ENCODE measurements at regions not wholly inside any gene's neighbourhood (a gene's known extent, or its start where the extent isn't known, plus 50 kb on each side); places are given as distances from the start of the nearest gene placed in this dataset.

GRCh38 chr6:14398953-14399352 lies 281.4 kb downstream of the CD83 start:
- no peak overlapping the region for H3K27ac Mint-ChIP-seq (ENCODE audit: unreplicated experiment)
- intact Hi-C loops (cut with micrococcal nuclease; ENCODE audit: unreplicated experiment), result no loop called here
- H3K4me1 Mint-ChIP-seq (ENCODE audit: low read depth, unreplicated experiment), result no peaks in the 10 kb centered on the region
- no peaks in the 10 kb centered on the region for H3K36me3 Mint-ChIP-seq (ENCODE audit: insufficient read depth, unreplicated experiment)
- DNase-seq, result no peak
- CTCF ChIA-PET, result no interaction called here
- TF ChIP-seq CTCF (IDR thresholded peaks at IDR 0.05; ENCODE audit: unreplicated experiment), result no peak
- H3K27me3 Mint-ChIP-seq (ENCODE audit: unreplicated experiment), result no peaks in the 10 kb centered on the region
- H3K4me3 Mint-ChIP-seq (ENCODE audit: low read depth, unreplicated experiment), result no peak overlapping the region
- peaks cover 2% of the 10 kb centered on the region for H3K9me3 Mint-ChIP-seq (ENCODE audit: low read depth, unreplicated experiment)
- no TSS peak for BruUV-seq (replicated peaks)

DNA sequence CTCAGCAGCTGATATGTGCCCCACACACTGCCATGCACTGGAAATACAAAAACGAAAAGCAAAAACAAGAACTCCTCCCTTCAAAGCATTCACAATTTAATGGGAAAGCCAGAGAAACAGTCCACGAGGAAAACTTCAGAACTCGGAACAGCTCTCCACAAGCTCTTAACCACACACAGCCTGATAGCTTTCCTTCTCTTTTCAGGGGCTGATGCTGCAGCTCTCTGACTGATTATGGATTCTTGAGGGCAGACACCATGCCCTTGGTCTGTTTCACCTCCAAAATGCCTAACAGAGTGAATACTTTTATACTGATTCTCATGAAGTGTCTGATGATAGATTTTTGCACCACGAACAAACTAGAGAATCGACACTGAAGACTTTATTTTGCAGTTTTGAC lies 282.1 kb downstream of the CD83 start:
- H3K4me3 Mint-ChIP-seq (ENCODE audit: low read depth, unreplicated experiment), result no peak overlapping the region
- CTCF ChIA-PET, result no interaction called here
- peaks cover 2% of the 10 kb centered on the region for H3K9me3 Mint-ChIP-seq (ENCODE audit: low read depth, unreplicated experiment)
- TF ChIP-seq CTCF (IDR thresholded peaks at IDR 0.05; ENCODE audit: unreplicated experiment), result no peak
- H3K27me3 Mint-ChIP-seq (ENCODE audit: unreplicated experiment), result no peaks in the 10 kb centered on the region
- no TSS peak for BruUV-seq (replicated peaks)
- no peaks in the 10 kb centered on the region for H3K4me1 Mint-ChIP-seq (ENCODE audit: low read depth, unreplicated experiment)
- intact Hi-C loops (cut with micrococcal nuclease; ENCODE audit: unreplicated experiment), result no loop called here
- H3K36me3 Mint-ChIP-seq (ENCODE audit: insufficient read depth, unreplicated experiment), result no peaks in the 10 kb centered on the region
- H3K27ac Mint-ChIP-seq (ENCODE audit: unreplicated experiment), result no peak overlapping the region
- DNase-seq, result no peak

DNA sequence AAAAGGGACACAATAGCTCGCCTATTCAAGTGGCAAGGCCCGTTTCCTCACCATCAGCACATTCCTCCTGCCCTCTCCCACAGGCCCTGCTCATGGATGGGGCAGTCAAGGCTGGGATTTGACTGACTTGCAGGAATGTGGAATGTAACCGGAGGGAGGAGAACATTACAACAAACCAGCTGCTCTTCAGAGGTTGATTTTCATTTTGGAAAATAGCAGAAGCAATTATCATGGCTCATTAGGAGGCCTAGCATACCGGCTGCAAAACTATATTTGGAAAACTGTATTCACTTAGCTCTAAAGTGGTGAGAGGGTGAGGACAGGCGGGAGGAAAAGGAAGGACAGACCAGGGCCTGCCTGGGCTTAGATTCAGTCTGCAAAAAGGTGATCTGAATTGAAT lies 283.7 kb downstream of the CD83 start:
- Mint-ChIP-seq H3K4me1 (ENCODE audit: low read depth, unreplicated experiment) (no peaks in the 10 kb centered on the region), H3K4me3 (ENCODE audit: low read depth, unreplicated experiment) (no peak overlapping the region), H3K9me3 (ENCODE audit: low read depth, unreplicated experiment) (peaks cover 2% of the 10 kb centered on the region), H3K27me3 (ENCODE audit: unreplicated experiment) (no peaks in the 10 kb centered on the region), H3K27ac (ENCODE audit: unreplicated experiment) (no peak overlapping the region), H3K36me3 (ENCODE audit: insufficient read depth, unreplicated experiment) (no peaks in the 10 kb centered on the region)
- intact Hi-C loops (cut with micrococcal nuclease; ENCODE audit: unreplicated experiment), result no loop called here
- BruUV-seq (replicated peaks), result no TSS peak
- CTCF ChIA-PET, result no interaction called here
- DNase-seq, result no peak
- TF ChIP-seq CTCF (IDR thresholded peaks at IDR 0.05; ENCODE audit: unreplicated experiment), result no peak

DNA sequence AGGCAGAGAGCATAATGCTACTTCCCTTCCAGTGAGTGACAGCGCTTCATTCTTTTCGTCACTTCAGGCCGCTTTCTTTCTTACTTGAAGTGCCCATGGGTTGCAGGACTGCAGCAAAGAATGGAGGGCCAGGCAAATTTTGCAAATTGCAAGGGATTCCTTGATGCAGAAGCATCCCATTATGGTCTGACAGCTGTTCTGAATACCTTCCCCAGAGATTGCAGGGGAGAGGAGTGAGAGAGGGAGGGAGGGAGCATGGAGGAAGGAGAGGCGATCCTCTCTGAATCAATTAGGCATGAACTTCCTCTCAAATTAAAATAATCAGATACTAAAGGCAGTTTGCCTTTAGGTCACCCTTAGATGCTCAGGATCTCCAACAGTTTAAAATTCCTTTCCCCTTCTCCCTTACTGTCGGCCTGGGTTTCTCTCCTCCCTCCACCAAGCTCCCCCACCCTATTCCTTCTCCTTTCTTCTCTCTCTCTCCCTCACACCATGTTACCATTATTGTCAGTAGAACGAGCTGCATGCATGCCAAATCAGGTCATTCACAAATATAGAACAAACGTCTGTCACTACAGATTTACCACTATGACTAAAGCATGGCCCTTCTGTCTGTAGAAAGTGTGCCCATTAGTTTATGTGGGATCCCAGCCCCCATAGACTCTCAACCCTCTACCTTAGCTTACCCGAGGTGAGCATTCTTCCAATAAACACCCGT lies 289.2 kb downstream of the CD83 start:
- no TSS peak for BruUV-seq (replicated peaks)
- no peak for DNase-seq
- Mint-ChIP-seq H3K36me3 (ENCODE audit: insufficient read depth, unreplicated experiment) (no peaks in the 10 kb centered on the region), H3K9me3 (ENCODE audit: low read depth, unreplicated experiment) (no peaks in the 10 kb centered on the region), H3K27ac (ENCODE audit: unreplicated experiment) (no peak overlapping the region), H3K27me3 (ENCODE audit: unreplicated experiment) (no peaks in the 10 kb centered on the region), H3K4me3 (ENCODE audit: low read depth, unreplicated experiment) (no peak overlapping the region), H3K4me1 (ENCODE audit: low read depth, unreplicated experiment) (no peaks in the 10 kb centered on the region)
- CTCF ChIA-PET, result no interaction called here
- intact Hi-C loops (cut with micrococcal nuclease; ENCODE audit: unreplicated experiment), result no loop called here
- TF ChIP-seq CTCF (IDR thresholded peaks at IDR 0.05; ENCODE audit: unreplicated experiment), result no peak
